CD4-positive, alpha-beta T cell treated with Interleukin-2 at 100 ng/mL for 4 hours (primary cell): ENCODE measurements at regions not wholly inside any gene's neighbourhood (a gene's known extent, or its start where the extent isn't known, plus 50 kb on each side); places are given as distances from the start of the nearest gene placed in this dataset.
"Not testable (repeated sequence)": the region's sequence is repeated elsewhere in the genome, so short reads cannot be mapped to it uniquely, and the experiment has no call there.

Experiments used
- DNase-seq: peaks from one replicate; pipeline ENCODE4 v3.0.0-alpha.2; 2020; ENCODE audit warnings: low spot score

- no peak for DNase-seq
Measured at GRCh38 chr13:87207280-87208003, 463.7 kb upstream of the SLITRK5 start.

DNA sequence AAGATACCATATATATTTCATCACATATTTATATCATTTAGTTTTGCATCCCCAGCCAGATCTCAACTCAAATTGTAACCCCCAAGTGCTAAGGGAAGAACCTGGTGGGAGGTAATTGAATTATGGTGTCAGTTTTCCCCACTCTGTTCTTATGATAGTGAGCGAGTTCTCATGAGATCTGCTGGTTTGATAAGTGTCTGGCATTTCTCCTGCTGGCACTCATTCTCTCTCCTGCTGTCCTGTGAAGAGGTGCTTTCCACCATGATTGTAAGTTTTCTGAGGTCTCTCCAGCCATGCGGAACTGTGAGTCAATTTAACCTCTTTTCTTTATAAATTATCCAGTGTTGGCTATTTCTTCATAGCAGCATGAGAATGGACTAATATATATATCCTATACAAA, 462.5 kb upstream of the SLITRK5 start:
- no peak for DNase-seq

DNA sequence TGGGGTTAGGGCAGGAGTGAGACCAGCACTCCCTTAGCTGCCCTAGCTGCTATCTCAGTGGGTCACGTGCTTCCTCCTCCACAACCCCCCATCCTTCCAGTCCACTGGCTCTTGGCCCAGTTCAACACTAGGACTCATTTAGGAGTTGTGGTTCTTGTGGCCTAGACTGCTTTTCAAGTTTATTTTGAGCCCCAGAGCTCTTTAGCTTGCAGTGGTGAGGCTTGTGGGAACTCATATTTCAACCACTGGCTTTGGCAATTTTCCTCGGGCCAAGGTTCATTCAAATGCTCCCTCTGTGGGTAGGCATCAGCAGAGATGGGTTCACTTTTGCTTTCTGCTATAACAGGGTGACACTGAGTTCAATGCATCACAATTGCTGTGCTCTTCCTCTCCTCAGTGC, 436.2 kb upstream of the SLITRK5 start:
- DNase-seq, result no peak

- no peak for DNase-seq
Measured at GRCh38 chr13:87235621-87236020, 435.6 kb upstream of the SLITRK5 start.

DNA sequence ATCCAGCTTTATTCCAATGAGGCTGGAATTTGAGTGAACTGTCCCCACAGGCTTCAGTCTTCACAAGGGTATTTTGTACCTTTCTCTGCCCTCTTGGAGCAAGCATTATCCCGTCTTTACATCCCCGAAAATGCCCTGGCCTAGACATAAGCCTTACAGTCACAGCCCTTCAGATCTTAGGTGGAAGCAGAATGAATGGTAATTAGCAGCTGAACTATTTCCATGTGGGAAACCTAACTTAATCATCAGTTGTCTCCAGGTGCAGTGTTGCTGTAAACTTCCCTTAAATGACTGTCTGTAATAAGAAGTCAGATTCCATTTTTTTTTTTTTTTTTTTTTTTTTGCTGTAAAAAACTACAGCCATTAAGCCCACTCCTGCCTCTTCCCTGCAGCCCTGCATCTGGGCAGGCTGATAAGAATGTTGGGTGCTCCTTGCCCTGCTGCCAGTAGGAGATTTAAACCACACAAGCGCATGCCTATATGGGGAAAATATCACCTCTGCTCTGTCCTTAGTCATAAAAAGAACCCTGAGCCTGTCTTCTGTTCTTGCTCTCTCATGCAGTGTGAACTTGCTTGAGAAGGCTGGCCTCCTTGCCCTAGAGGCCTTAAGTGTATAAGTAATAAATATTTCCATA, 426.8 kb upstream of the SLITRK5 start:
- DNase-seq, result no peak

DNA sequence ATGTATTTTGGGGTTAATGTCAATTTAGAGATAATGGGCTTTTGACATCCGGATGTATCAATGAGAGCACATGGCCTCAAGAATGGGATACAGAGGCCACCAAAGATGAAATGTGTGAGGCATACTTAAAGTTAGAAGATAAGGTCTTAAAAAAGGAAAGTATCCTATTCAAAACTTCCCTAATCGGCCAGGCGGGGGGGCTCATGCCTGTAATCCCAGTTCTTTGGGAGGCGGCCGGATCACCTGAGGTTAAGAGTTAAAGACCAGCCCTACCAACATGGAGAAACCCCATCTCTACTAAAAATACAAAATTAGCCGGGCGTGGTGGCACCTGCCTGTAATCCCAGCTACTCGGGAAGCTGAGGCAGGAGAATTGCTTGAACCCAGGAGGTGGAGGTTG, 421.3 kb upstream of the SLITRK5 start:
- DNase-seq, result not testable (repeated sequence)

- no peak for DNase-seq
Measured at GRCh38 chr13:87255394-87255793, 415.8 kb upstream of the SLITRK5 start.

DNA sequence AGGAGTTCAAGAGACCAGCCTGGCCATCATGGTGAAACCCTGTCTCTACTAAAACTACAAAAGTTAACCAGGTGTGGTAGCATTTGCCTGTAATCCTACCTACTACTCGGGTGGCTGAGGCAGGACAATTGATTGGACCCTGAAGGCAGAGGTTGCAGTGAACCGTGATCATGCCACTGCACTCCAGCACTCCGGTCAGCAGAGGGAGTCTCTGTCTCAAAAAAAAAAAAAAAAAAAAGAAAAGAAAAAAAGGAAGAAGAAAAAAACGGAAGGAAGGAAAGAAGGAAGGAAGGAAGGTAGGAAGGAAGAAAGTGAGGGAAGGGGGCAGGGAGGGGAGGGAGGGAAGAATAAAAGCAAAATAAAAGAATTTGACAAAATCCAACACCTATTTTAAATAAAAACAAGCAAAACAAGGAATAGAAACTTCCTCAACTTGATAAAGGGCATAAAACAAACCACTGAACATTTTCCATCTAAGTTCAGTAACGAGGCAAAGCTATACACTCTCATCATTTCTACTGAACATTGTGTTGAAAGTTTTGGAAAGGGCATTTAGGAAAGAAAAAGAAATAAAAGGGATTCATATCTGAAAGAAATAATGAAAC, 411.6 kb upstream of the SLITRK5 start:
- no peak for DNase-seq

DNA sequence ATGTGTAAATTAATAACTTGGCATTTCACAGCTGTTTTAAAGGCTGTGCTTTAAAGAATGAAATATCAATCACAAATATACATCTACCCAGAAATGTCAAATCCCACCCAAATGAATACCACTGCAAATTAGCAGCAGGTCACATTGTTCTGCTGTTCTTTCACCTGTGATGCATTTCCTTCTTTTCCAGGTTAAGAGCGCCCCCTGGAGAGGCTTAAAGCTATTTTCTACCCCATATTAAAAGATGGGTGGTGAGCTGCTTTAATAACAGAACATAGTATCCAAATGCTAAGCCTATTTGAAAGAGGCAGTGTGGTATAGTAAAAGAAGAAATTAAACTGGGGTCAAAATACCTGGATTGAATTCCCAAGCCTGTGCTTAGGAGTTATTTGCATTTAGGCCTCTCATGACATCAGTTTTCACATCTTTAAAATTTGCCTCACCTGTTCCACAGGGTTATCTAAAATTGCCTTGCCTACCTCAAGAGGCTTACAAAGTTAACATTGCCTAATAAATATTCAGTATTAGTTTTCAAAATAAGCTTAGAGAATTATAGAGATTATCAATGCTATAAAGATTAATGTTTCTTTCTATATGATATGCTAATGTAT, 396.9 kb upstream of the SLITRK5 start:
- no peak for DNase-seq

GRCh38 chr13:87280139-87280538, 391.0 kb upstream of the SLITRK5 start:
- no peak for DNase-seq

GRCh38 chr13:87287721-87288120, 383.4 kb upstream of the SLITRK5 start:
- DNase-seq, result no peak

DNA sequence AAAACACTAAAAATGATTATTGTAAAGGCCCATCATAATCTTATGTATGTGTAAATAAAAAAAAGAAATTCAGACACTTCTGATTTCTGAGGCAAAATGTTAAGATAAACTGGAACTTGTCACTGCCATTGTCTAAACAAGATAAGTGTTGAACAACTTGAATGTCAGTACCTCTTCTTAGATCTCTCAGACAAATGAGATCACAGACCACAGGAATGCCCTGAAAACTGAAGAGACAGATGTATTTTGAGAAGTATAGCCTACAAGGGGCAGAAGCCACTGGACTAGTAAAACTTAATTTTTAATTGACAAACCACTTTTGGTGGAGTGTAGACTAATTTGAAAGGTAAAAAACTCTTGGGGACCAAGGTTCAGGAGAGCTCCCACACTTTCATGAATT, 375.5 kb upstream of the SLITRK5 start:
- no peak for DNase-seq

GRCh38 chr13:87302034-87302433, 369.1 kb upstream of the SLITRK5 start:
- DNase-seq, result no peak

GRCh38 chr13:87302931-87303330, 368.2 kb upstream of the SLITRK5 start:
- no peak for DNase-seq

DNA sequence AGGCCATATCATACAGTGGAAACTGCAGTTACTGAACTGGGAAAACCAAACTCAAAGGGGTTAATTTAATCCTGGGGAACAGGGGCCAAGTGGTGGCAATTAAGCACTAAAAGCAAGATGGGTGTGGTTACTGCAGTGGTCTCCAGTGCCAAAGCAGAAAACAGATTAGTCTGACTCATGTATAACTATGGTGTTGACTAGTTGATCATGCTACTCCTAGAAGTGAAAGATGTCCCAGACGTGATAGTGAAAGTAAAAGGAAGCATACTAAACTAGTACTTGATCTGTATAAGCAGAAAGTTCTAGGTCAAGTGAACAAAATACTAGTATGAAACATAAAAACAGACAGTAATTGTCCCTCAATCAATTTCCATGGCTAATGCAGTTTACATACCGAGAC, 360.0 kb upstream of the SLITRK5 start:
- no peak for DNase-seq

DNA sequence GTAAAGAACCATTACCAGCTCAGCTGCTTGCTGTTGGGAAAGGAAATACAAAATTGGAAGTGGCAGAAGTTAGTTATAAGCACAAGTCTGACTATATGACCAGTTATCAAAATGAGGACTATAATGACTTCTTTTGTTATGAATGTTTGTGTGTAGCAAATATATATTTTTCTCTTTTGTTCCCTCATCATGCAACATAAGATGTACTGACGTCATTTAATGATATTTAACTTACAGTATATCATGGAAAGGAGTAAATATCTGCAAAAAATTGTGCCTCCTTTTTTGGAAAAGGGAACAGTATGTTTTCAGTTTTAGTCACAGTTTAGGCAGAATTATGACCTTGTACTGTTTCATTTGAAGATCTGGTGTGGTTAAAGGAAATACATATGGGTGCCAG, 356.3 kb upstream of the SLITRK5 start:
- DNase-seq, result no peak

DNA sequence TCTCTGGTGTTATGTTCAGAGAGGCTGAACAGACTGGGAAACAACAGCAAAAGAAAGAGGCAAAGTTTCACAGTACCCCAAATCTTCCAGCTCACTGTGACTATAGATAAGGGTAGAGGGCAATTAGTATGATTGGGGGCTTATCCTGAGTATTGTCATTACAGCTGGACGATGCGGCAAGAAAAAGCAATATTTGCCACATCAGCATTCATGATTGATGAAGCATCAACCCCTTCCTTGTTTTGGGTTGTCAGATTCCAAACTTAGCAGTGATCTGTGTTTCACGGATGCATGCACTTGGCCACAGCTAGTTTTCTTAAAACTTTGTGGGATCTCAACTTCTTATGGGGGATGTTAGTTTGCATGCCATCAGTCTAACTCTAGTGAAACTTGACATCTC, 348.8 kb upstream of the SLITRK5 start:
- DNase-seq, result no peak

DNA sequence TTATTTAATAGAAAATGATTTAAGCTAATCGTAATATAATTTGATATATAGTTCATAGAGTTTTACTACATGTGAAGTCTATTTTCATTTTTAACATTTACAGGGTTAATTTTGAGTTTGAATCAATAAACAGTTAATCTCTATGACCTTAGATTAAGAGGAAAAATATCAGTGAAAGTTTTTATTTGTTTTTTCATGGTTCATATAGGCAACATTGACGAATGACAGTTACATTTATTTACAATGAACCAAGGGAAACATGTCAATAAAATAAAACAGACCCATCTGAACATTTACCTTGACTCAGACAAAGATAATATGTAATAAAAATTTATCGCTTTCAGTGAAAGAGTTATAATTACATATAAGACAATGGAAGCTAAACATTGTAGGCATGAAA, 346.6 kb upstream of the SLITRK5 start:
- no peak for DNase-seq

DNA sequence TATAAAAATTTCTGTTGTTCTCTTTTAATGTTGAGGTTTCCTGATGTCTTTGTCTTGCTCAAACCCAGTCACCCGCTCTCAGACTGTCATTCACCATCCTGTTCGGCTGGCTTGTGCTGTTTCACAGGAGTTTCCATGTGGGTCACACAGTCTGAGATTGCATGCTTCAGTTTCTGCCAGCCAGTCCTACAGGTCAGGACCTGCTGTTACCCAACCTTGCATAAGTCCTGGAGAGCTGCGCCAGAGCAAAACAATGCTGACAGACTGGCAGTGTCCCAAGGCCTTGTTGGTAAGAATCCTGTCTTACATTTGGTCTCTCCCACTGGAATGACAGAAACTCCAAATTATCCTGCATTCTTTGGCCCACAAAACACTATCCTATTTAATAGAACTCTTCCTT, 340.0 kb upstream of the SLITRK5 start:
- no peak for DNase-seq

DNA sequence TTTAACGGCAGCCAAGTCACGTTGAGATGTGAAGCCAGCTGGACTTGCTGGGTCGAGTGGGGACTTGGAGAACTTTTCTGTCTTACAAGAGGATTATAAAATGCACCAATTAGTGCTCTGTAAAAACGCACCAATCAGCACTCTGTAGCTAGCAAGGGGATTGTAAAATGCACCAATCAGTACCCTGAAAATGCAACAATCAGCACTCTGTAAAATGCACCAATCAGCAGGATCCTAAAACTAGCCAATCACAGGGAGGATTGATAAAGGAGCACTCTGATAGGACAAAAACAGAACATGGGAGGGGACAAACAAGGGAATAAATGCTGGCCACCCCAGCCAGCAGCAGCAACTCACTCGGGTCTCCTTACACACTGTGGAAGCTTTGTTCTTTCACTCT, 337.6 kb upstream of the SLITRK5 start:
- DNase-seq, result no peak

- DNase-seq, result no peak
Measured at GRCh38 chr13:87334176-87334575, 337.0 kb upstream of the SLITRK5 start.

DNA sequence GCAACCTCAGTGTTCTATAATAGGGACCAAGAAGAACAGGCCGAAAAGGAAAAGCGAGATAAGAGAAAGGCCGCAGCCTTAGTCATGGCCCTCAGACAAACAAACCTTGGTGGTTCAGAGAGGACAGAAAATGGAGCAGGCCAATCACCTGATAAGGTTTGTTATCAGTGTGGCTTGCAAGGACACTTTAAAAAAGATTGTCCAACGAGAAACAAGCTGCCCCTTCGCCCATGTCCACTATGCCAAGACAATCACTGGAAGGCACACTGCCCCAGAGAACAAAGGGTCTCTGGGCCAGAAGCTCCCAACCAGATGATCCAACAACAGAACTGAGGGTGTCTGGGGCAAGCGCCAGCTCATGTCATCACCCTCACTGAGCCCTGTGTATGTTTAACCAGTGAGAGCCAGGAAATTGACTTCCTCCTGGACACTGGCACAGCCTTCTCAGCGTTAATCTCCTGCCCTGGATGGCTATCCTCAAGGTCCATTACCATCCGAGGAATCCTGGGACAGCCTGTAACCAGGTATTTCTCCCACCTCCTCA, 334.8 kb upstream of the SLITRK5 start:
- DNase-seq, result not testable (repeated sequence)

GRCh38 chr13:87344176-87344575, 327.0 kb upstream of the SLITRK5 start:
- no peak for DNase-seq
